BLaER1 (cell line): ENCODE measurements at regions not wholly inside any gene's neighbourhood (a gene's known extent, or its start where the extent isn't known, plus 50 kb on each side); places are given as distances from the start of the nearest gene placed in this dataset.
A peak's percentile ranks its signal among the peaks of the same experiment; 100 is the strongest.
"Not testable (repeated sequence)": the region's sequence is repeated elsewhere in the genome, so short reads cannot be mapped to it uniquely, and the experiment has no call there.

Experiments used
- H3K27ac ChIP-seq: shearing (Covaris generic); formaldehyde crosslinking; 2 replicates; pipeline ENCODE4 v1.8.1; 2022
- H3K27me3 ChIP-seq: shearing (Covaris generic); formaldehyde crosslinking; 2 replicates; pipeline ENCODE4 v1.8.1; 2022
- H3K36me3 ChIP-seq: shearing (Covaris generic); formaldehyde crosslinking; 2 replicates; pipeline ENCODE4 v1.8.1; 2022
- H3K4me1 ChIP-seq: shearing (Covaris generic); formaldehyde crosslinking; 2 replicates; pipeline ENCODE4 v1.8.1; 2022
- H3K4me2 ChIP-seq: shearing (Covaris generic); formaldehyde crosslinking; 2 replicates; pipeline ENCODE4 v1.8.1; 2022
- H3K4me3 ChIP-seq: shearing (Covaris generic); formaldehyde crosslinking; 2 replicates; pipeline ENCODE4 v1.8.1; 2022
- H3K9ac ChIP-seq: shearing (Covaris generic); formaldehyde crosslinking; 2 replicates; pipeline ENCODE4 v1.8.1; 2022
- H3K9me3 ChIP-seq: shearing (Covaris generic); formaldehyde crosslinking; 2 replicates; pipeline ENCODE4 v1.8.1; 2022
- H4K20me1 ChIP-seq: shearing (Covaris generic); formaldehyde crosslinking; 2 replicates; pipeline ENCODE4 v1.8.1; 2022
- Cebpa-rat ChIP-seq: shearing (Covaris generic); IDR thresholded peaks from 2 replicates; pipeline ENCODE4 v1.8.1; 2022

- Histone ChIP-seq H3K27ac (0 out of 2 replicates have a peak overlapping the region, but pooled peaks have one; percentile 28), H3K4me2 (peak overlapping the region; percentile 78), H3K4me1 (peaks cover 54% of the 10 kb centered on the region), H3K36me3 (no peaks in the 10 kb centered on the region), H3K4me3 (no peak overlapping the region), H3K9ac (no peak overlapping the region), H3K9me3 (no peaks in the 10 kb centered on the region), H4K20me1 (no peaks in the 10 kb centered on the region), H3K27me3 (no peaks in the 10 kb centered on the region)
- no peak for TF ChIP-seq Cebpa-rat
Observed at GRCh38 chr9:624935-625500, 216.5 kb upstream of the DMRT1 start.

- Histone ChIP-seq H3K36me3 (no peaks in the 10 kb centered on the region), H3K4me3 (no peak overlapping the region; the same call in 1 of the 2 replicates), H3K27ac (0 out of 2 replicates have a peak overlapping the region, but pooled peaks have one; percentile 28), H3K9me3 (no peaks in the 10 kb centered on the region), H4K20me1 (no peaks in the 10 kb centered on the region), H3K27me3 (no peaks in the 10 kb centered on the region), H3K4me2 (peak overlapping the region; percentile 78), H3K9ac (peak overlapping the region; percentile 46; the same call in 1 of the 2 replicates), H3K4me1 (peaks cover 60% of the 10 kb centered on the region)
- no peak for TF ChIP-seq Cebpa-rat
Observed at GRCh38 chr9:625613-626012, 215.9 kb upstream of the DMRT1 start.

GRCh38 chr9:626114-626513, 215.4 kb upstream of the DMRT1 start:
- peak overlapping the region; percentile 36; the same call in 1 of the 2 replicates for H3K27ac ChIP-seq
- peak overlapping the region; percentile 78 for H3K4me2 ChIP-seq
- H3K9ac ChIP-seq, result peak overlapping the region; percentile 46
- not testable (repeated sequence) for H3K9me3 ChIP-seq, H4K20me1 ChIP-seq, H3K4me3 ChIP-seq, H3K27me3 ChIP-seq, H3K36me3 ChIP-seq
- peaks cover 65% of the 10 kb centered on the region for H3K4me1 ChIP-seq

- peak overlapping the region; percentile 45; the same call in 1 of the 2 replicates for H3K9ac ChIP-seq
Observed at GRCh38 chr9:626596-626995, 214.9 kb upstream of the DMRT1 start.

GRCh38 chr9:627336-627970, 214.0 kb upstream of the DMRT1 start:
- no peak for TF ChIP-seq Cebpa-rat
- peak overlapping the region; percentile 78 for H3K4me2 ChIP-seq
- peak overlapping the region; percentile 24; the same call in 1 of the 2 replicates for H3K27ac ChIP-seq

More at GRCh38 chr9:626596-626995, 214.9 kb upstream of the DMRT1 start:
- Histone ChIP-seq H4K20me1 (no peaks in the 10 kb centered on the region), H3K36me3 (no peaks in the 10 kb centered on the region), H3K4me2 (peak overlapping the region; percentile 78), H3K9me3 (no peaks in the 10 kb centered on the region), H3K27ac (peak overlapping the region; percentile 36; the same call in 1 of the 2 replicates), H3K27me3 (no peaks in the 10 kb centered on the region), H3K4me3 (no peak overlapping the region), H3K4me1 (peaks cover 70% of the 10 kb centered on the region)
- TF ChIP-seq Cebpa-rat, result no peak

GRCh38 chr9:629146-629545, 212.4 kb upstream of the DMRT1 start:
- peak overlapping the region; percentile 23; the same call in 1 of the 2 replicates for H3K27ac ChIP-seq
- H3K4me3 ChIP-seq, result no peak overlapping the region
- H3K9me3 ChIP-seq, result peaks cover 17% of the 10 kb centered on the region
- peak overlapping the region; percentile 56 for H3K4me2 ChIP-seq
- no peaks in the 10 kb centered on the region for H4K20me1 ChIP-seq
- H3K9ac ChIP-seq, result no peak overlapping the region
- TF ChIP-seq Cebpa-rat, result no peak
- peaks cover 78% of the 10 kb centered on the region for H3K4me1 ChIP-seq
- H3K36me3 ChIP-seq, result 0 out of 2 replicates have a peak, but pooled peaks cover 2% of the 10 kb centered on the region
- H3K27me3 ChIP-seq, result no peaks in the 10 kb centered on the region

More at GRCh38 chr9:627336-627970, 214.0 kb upstream of the DMRT1 start:
- peaks cover under 1% of the 10 kb centered on the region; the same call in 1 of the 2 replicates for H3K9me3 ChIP-seq
- no peak overlapping the region for H3K4me3 ChIP-seq
- H3K4me1 ChIP-seq, result peaks cover 78% of the 10 kb centered on the region
- no peak overlapping the region for H3K9ac ChIP-seq
- H3K27me3 ChIP-seq, result no peaks in the 10 kb centered on the region
- no peaks in the 10 kb centered on the region for H3K36me3 ChIP-seq
- H4K20me1 ChIP-seq, result no peaks in the 10 kb centered on the region

GRCh38 chr9:630817-631216, 210.7 kb upstream of the DMRT1 start:
- Histone ChIP-seq H3K4me2 (peak overlapping the region; percentile 75; the same call in 1 of the 2 replicates), H3K4me1 (peaks cover 66% of the 10 kb centered on the region), H3K36me3 (0 out of 2 replicates have a peak, but pooled peaks cover 5% of the 10 kb centered on the region), H3K9me3 (peaks cover 29% of the 10 kb centered on the region), H3K9ac (no peak overlapping the region), H3K27me3 (no peaks in the 10 kb centered on the region), H3K27ac (0 out of 2 replicates have a peak overlapping the region, but pooled peaks have one; percentile 16), H3K4me3 (no peak overlapping the region), H4K20me1 (no peaks in the 10 kb centered on the region)
- TF ChIP-seq Cebpa-rat, result no peak

- Histone ChIP-seq H3K27ac (0 out of 2 replicates have a peak overlapping the region, but pooled peaks have one; percentile 16), H3K4me1 (peaks cover 58% of the 10 kb centered on the region), H3K9me3 (peaks cover 29% of the 10 kb centered on the region), H4K20me1 (no peaks in the 10 kb centered on the region), H3K4me3 (no peak overlapping the region), H3K9ac (no peak overlapping the region), H3K4me2 (peak overlapping the region; percentile 75), H3K36me3 (0 out of 2 replicates have a peak, but pooled peaks cover 5% of the 10 kb centered on the region), H3K27me3 (no peaks in the 10 kb centered on the region)
- TF ChIP-seq Cebpa-rat, result no peak
Observed at GRCh38 chr9:631596-631995, 209.9 kb upstream of the DMRT1 start.

- no peak overlapping the region for H3K4me2 ChIP-seq
- no peak for TF ChIP-seq Cebpa-rat
- H3K27me3 ChIP-seq, result no peaks in the 10 kb centered on the region
- H3K9ac ChIP-seq, result no peak overlapping the region
- H3K27ac ChIP-seq, result no peak overlapping the region
- H4K20me1 ChIP-seq, result no peaks in the 10 kb centered on the region
- peaks cover 40% of the 10 kb centered on the region for H3K4me1 ChIP-seq
- no peak overlapping the region for H3K4me3 ChIP-seq
- H3K9me3 ChIP-seq, result peaks cover 29% of the 10 kb centered on the region
- H3K36me3 ChIP-seq, result 0 out of 2 replicates have a peak, but pooled peaks cover 5% of the 10 kb centered on the region
Observed at GRCh38 chr9:633461-633860, 208.0 kb upstream of the DMRT1 start.
